Hematopoietic multipotent progenitor cell treated with erythropoietin and hydrocortisone succinate and interleukin-3 and kit ligand, for 15 days (in vitro differentiated cells): ENCODE measurements at regions not wholly inside any gene's neighbourhood (a gene's known extent, or its start where the extent isn't known, plus 50 kb on each side); places are given as distances from the start of the nearest gene placed in this dataset.

Experiments
- DNase-seq: peaks from one replicate; pipeline ENCODE4 v3.0.0-alpha.2; 2015; ENCODE audit warnings: low spot score

- DNase-seq, result no peak
Measured at GRCh38 chr3:28816017-28816416, 464.9 kb upstream of the RBMS3 start.

- no peak for DNase-seq
Measured at GRCh38 chr3:28824316-28824715, 456.6 kb upstream of the RBMS3 start.

GRCh38 chr3:28826840-28827239 is 454.0 kb upstream of the RBMS3 start:
- DNase-seq, result no peak

- no peak for DNase-seq
Measured at GRCh38 chr3:28835249-28835648, 445.6 kb upstream of the RBMS3 start.

- DNase-seq, result no peak
Measured at GRCh38 chr3:28835751-28836150, 445.1 kb upstream of the RBMS3 start.

- no peak for DNase-seq
Measured at GRCh38 chr3:28836199-28836598, 444.7 kb upstream of the RBMS3 start.

GRCh38 chr3:28840976-28841376 is 439.9 kb upstream of the RBMS3 start:
- no peak for DNase-seq

- DNase-seq, result no peak
Measured at GRCh38 chr3:28841441-28841840, 439.4 kb upstream of the RBMS3 start.

- no peak for DNase-seq
Measured at GRCh38 chr3:28844298-28845005, 436.4 kb upstream of the RBMS3 start.

- DNase-seq, result no peak
Measured at GRCh38 chr3:28845006-28845324, 435.9 kb upstream of the RBMS3 start.

GRCh38 chr3:28846971-28847478 is 433.8 kb upstream of the RBMS3 start:
- DNase-seq, result no peak

- no peak for DNase-seq
Measured at GRCh38 chr3:28847736-28848135, 433.1 kb upstream of the RBMS3 start.

GRCh38 chr3:28850186-28850585 is 430.7 kb upstream of the RBMS3 start:
- DNase-seq, result no peak

- DNase-seq, result no peak
Measured at GRCh38 chr3:28853830-28854229, 427.0 kb upstream of the RBMS3 start.

GRCh38 chr3:28856796-28857195 is 424.1 kb upstream of the RBMS3 start:
- no peak for DNase-seq

GRCh38 chr3:28859897-28860296 is 421.0 kb upstream of the RBMS3 start:
- DNase-seq, result no peak

GRCh38 chr3:28860307-28860706 is 420.6 kb upstream of the RBMS3 start:
- DNase-seq, result no peak

- no peak for DNase-seq
Measured at GRCh38 chr3:28863186-28863585, 417.7 kb upstream of the RBMS3 start.

- DNase-seq, result no peak
Measured at GRCh38 chr3:28867836-28868235, 413.0 kb upstream of the RBMS3 start.

- DNase-seq, result no peak
Measured at GRCh38 chr3:28868897-28869296, 412.0 kb upstream of the RBMS3 start.

GRCh38 chr3:28877912-28878311 is 403.0 kb upstream of the RBMS3 start:
- DNase-seq, result no peak

GRCh38 chr3:28890373-28890772 is 390.5 kb upstream of the RBMS3 start:
- DNase-seq, result no peak

- DNase-seq, result no peak
Measured at GRCh38 chr3:28891485-28891884, 389.4 kb upstream of the RBMS3 start.

- DNase-seq, result no peak
Measured at GRCh38 chr3:28900301-28900700, 380.6 kb upstream of the RBMS3 start.
